Gastrocnemius medialis (tissue), 4 donors: ENCODE measurements at regions not wholly inside any gene's neighbourhood (a gene's known extent, or its start where the extent isn't known, plus 50 kb on each side); places are given as distances from the start of the nearest gene placed in this dataset.

Experiments used
- ATAC-seq, 2 donors: fragments of 150-250 bp; one replicate each; pipeline ENCODE4 v1.9.1; 2016
- DNase-seq, 2 donors: peaks; one replicate each; pipeline ENCODE4 v3.0.0-alpha.2; 2019
- H3K27ac ChIP-seq, 4 donors: fragments of 200-600 bp; sonication (generic); 1 replicate in 1 of 4; 2 replicates in 3 of 4; pipeline ENCODE4 v1.5.1; 2016 to 2018; ENCODE audit warnings: mild to moderate bottlenecking in 2 of 4, moderate library complexity in 1 of 4
- H3K27me3 ChIP-seq, 3 donors: fragments of 200-600 bp; sonication (generic) in 2 of 3; 1 replicate in 1 of 3; 2 replicates in 2 of 3; pipeline versions ENCODE4 v1.5.1 to v1.6.0; 2016 to 2019; ENCODE audit warnings: mild to moderate bottlenecking in 1 of 3, moderate library complexity in 1 of 3
- H3K36me3 ChIP-seq, 2 donors: fragments of 200-600 bp; sonication (generic) in 1 of 2; one replicate each; pipeline ENCODE4 v1.5.1; 2017 to 2018
- H3K4me1 ChIP-seq, 2 donors: fragments of 200-600 bp; sonication (generic) in 1 of 2; one replicate each; pipeline ENCODE4 v1.5.1; 2016 to 2017; ENCODE audit warnings: mild to moderate bottlenecking in 2 of 2
- H3K4me3 ChIP-seq, 4 donors: fragments of 200-600 bp; sonication (generic) in 3 of 4; 1 replicate in 1 of 4; 2 replicates in 3 of 4; pipeline ENCODE4 v1.5.1; 2016 to 2019; ENCODE audit warnings: mild to moderate bottlenecking in 2 of 4
- H3K9me3 ChIP-seq, 3 donors: fragments of 200-600 bp; sonication (generic) in 2 of 3; 1 replicate in 1 of 3; 2 replicates in 2 of 3; pipeline ENCODE4 v1.5.1; 2016 to 2019
- POLR2A ChIP-seq, 2 donors: fragments of 450-650 bp; IDR thresholded peaks; one replicate each; pipeline ENCODE4 v1.6.1; 2017; ENCODE audit warnings: antibody characterized with exemption in 2 of 2, mild to moderate bottlenecking in 2 of 2, moderate library complexity in 2 of 2
- in situ Hi-C, 4 donors: fragments of 200-750 bp; cut with MboI; loops; one replicate each; pipeline versions ENCODE4 v1.15.0 to v1.8.0; 2017; ENCODE audit warnings: low sequenced_read_pairs in 4 of 4
- intact Hi-C: fragments of 100-400 bp; cut with DNase I; formaldehyde crosslinking; loops from one replicate; pipeline ENCODE4 v1.15.1; 2023; ENCODE audit warnings: low total_unique reads
- TF ChIP-seq, protein P1 (sequence below), 5 experiments: fragments of 450-650 bp in 3 of 5; fragments of 200-600 bp in 2 of 5; sonication (generic) in 2 of 5; IDR thresholded peaks in 4 of 5; conservative IDR thresholded peaks in 1 of 5; 1 replicate in 4 of 5; 2 replicates in 1 of 5; pipeline ENCODE4 v1.5.1; 2016 to 2019; ENCODE audit warnings: antibody characterized with exemption in 5 of 5, mild to moderate bottlenecking in 3 of 5, moderate library complexity in 3 of 5

DNA sequence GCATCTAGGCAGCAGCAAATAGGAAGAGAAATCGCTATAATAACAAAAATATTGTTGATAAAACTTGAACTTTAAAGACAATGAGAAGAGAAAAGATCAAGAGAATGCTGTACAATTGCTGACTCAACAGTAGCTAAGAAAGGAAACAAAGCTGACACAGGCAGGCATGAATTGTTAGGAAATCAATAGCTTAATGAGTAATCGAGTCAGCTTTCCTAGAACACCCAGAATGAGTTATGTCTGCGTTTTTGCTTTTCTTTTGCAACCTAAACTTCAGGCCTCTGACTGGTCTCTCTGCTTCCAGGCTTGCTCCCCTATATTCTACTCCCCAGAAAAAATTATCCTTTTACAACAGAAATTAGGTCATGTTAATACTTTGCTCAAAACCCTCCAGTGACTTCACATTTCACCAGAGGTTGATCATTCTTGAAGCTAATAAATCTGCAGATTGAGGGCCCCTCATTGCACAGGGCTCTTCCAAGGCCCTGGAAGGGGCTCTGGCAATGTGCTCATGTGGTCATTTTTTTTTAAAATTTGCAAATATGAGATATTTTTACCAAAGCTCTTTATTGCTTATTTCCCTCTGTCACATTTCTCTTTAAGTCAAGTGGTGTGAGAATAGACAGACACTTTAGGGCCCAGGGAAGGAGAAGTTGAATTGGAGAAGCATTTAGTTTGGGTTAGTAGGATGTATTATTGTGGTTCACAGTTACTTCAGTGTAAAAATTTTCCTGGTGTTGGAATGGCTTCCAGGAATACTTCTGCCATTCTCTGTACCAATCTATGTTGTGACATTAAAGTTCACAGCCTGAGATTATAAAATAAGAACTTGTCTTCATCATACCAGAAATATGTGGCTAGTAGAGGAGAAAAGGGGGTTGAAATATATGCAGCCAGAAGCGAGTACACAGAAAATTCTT lies 116.3 kb downstream of the TMCO5A start:
- intact Hi-C loops, result no loop called here
- no peak for ATAC-seq
- TF ChIP-seq POLR2A (IDR thresholded peaks at IDR 0.05), result no peak
- Histone ChIP-seq H3K4me3 (no peak overlapping the region), H3K27ac (no peak overlapping the region), H3K27me3 (no peaks in the 10 kb centered on the region), H3K36me3 (no peaks in the 10 kb centered on the region), H3K4me1 (no peaks in the 10 kb centered on the region), H3K9me3 (no peaks in the 10 kb centered on the region)
- no peak for DNase-seq
- in situ Hi-C loops, result no loop called here

DNA sequence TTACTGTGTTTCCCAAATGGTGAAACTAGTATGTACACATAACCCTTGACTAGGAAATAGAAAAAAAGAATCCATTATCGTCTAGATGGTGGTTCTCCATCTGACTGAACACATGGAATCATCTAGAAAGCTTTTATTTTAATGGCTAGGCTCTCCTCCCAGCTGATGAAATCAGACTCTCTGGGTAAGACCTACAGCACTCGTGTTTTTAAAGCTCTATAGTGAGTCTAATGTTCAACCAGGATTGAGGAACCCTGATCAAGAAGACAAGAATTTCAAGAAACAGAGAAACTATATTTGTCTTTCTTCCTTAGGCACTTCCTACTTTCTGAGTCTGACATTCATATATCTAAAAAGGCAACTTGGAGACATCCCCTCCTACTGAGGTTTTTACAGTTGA lies 118.8 kb downstream of the TMCO5A start:
- no peak overlapping the region for H3K4me3 ChIP-seq
- no peak overlapping the region for H3K27ac ChIP-seq
- in situ Hi-C loops, result no loop called here
- no peaks in the 10 kb centered on the region for H3K9me3 ChIP-seq
- no peaks in the 10 kb centered on the region for H3K36me3 ChIP-seq
- TF ChIP-seq, protein P1, sequence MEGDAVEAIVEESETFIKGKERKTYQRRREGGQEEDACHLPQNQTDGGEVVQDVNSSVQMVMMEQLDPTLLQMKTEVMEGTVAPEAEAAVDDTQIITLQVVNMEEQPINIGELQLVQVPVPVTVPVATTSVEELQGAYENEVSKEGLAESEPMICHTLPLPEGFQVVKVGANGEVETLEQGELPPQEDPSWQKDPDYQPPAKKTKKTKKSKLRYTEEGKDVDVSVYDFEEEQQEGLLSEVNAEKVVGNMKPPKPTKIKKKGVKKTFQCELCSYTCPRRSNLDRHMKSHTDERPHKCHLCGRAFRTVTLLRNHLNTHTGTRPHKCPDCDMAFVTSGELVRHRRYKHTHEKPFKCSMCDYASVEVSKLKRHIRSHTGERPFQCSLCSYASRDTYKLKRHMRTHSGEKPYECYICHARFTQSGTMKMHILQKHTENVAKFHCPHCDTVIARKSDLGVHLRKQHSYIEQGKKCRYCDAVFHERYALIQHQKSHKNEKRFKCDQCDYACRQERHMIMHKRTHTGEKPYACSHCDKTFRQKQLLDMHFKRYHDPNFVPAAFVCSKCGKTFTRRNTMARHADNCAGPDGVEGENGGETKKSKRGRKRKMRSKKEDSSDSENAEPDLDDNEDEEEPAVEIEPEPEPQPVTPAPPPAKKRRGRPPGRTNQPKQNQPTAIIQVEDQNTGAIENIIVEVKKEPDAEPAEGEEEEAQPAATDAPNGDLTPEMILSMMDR (IDR thresholded peaks at IDR 0.05 in 4 of 5, conservative IDR thresholded peaks at IDR 0.05 in 1 of 5), result no peak
- no peak for TF ChIP-seq POLR2A (IDR thresholded peaks at IDR 0.05)
- no peaks in the 10 kb centered on the region for H3K27me3 ChIP-seq
- DNase-seq, result no peak
- H3K4me1 ChIP-seq, result no peaks in the 10 kb centered on the region
- intact Hi-C loops, result no loop called here
- ATAC-seq, result no peak

DNA sequence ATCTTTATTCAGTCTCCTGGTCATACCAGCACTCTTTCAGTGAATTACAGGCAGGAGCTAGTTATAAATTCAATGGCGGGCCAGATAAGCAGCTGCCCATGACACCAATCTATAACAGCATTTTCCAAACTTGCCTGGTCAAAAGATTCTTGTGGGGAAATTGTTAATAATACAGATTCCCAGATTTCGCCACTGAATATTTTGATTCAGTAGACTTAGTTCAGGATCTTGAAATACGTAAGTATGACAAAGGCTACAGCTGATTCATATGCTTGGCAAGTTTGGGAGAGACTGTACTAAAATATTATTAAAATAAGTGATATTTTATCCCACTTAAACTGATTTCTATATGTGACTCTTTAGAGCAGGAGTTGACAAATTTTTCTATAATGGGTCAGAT lies 119.3 kb downstream of the TMCO5A start:
- in situ Hi-C loops, result no loop called here
- no peak for DNase-seq

GRCh38 chr15:38054488-38054887 lies 120.0 kb downstream of the TMCO5A start:
- DNase-seq, result no peak
- Histone ChIP-seq H3K27ac (no peak overlapping the region), H3K4me1 (no peaks in the 10 kb centered on the region), H3K36me3 (no peaks in the 10 kb centered on the region), H3K9me3 (no peaks in the 10 kb centered on the region), H3K27me3 (no peaks in the 10 kb centered on the region), H3K4me3 (no peak overlapping the region)
- in situ Hi-C loops, result no loop called here
- ATAC-seq, result no peak
- intact Hi-C loops, result no loop called here
- TF ChIP-seq, protein P1 (IDR thresholded peaks at IDR 0.05 in 4 of 5, conservative IDR thresholded peaks at IDR 0.05 in 1 of 5), result no peak
- no peak for TF ChIP-seq POLR2A (IDR thresholded peaks at IDR 0.05)

More for the DNA sequence above, 119.3 kb downstream of the TMCO5A start:
- no peak overlapping the region for H3K27ac ChIP-seq
- TF ChIP-seq POLR2A (IDR thresholded peaks at IDR 0.05), result no peak
- TF ChIP-seq, protein P1 (IDR thresholded peaks at IDR 0.05 in 4 of 5, conservative IDR thresholded peaks at IDR 0.05 in 1 of 5), result no peak
- H3K27me3 ChIP-seq, result no peaks in the 10 kb centered on the region
- H3K4me1 ChIP-seq, result no peaks in the 10 kb centered on the region
- no peaks in the 10 kb centered on the region for H3K36me3 ChIP-seq
- intact Hi-C loops, result no loop called here
- H3K9me3 ChIP-seq, result no peaks in the 10 kb centered on the region
- ATAC-seq, result no peak
- no peak overlapping the region for H3K4me3 ChIP-seq

DNA sequence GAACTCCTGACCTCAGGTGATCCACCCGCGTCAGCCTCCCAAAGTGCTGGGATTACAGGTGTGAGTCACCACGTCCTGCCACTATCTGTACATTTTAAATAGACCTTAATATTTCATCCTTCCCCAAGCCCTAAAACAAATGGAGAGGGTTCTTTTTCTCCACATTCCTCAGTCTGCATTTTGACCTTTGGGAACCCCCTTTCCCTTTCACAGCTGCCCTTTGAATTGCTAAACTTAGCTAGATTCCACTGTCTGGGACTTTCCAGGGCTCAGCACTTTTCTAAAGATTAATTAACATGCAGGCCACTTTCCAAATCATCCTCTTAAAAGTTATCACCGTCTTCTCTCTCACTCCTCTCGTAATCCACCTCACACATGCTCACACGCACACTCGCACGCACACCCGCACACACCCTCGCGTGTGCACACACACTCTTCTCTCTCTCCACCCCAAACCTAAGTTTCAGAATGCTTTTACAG lies 124.2 kb downstream of the TMCO5A start:
- Histone ChIP-seq H3K27me3 (peaks cover 0 to 3% (median 0%) of the 10 kb centered on the region in 3 donors), H3K4me1 (no peaks in the 10 kb centered on the region), H3K27ac (no peak overlapping the region), H3K36me3 (no peaks in the 10 kb centered on the region), H3K4me3 (no peak overlapping the region), H3K9me3 (no peaks in the 10 kb centered on the region)
- intact Hi-C loops (no loop called here), in situ Hi-C loops (no loop called here)
- TF ChIP-seq, protein P1 (IDR thresholded peaks at IDR 0.05 in 4 of 5, conservative IDR thresholded peaks at IDR 0.05 in 1 of 5), result no peak
- no peak for TF ChIP-seq POLR2A (IDR thresholded peaks at IDR 0.05)
- no peak for ATAC-seq
- DNase-seq, result no peak
